ENCODE measurements at regions not wholly inside any gene's neighbourhood (a gene's known extent, or its start where the extent isn't known, plus 50 kb on each side); places are given as distances from the start of the nearest gene placed in this dataset.
"Not testable (repeated sequence)": the region's sequence is repeated elsewhere in the genome, so short reads cannot be mapped to it uniquely, and the experiment has no call there.

DNA sequence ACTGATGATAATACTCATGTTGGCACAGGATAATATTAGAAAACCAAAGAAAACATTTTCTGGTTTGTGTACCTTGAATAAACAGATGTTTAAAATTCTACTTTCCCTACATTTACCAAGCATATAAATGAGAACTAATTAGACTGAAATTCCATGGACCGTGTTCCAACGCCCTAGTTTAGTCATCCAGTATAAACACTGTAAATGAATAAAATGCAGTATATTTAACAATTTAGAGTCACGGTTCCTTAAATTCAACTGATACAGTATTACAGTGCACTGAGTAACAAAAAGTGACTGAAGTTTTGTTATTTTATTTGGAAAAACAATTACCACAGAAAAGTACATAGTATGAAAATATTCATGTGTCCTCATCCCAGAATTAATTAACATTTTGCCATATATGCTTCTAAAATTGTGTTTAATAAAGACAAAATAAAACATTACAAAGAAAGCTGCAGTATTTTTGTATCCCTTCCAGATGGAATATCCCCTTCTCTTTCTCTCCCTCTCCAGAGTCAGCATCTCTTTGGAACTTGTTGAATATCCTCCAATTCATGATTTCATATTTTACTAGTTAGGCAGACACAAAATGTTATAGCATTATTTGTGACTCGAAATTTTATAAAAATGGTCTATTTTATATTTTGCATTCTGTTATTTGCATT lies 112.5 kb downstream of the HMHB1 start:
- Histone ChIP-seq H3K4me1 (no peaks in the 10 kb centered on the region), H3K36me3 (no peaks in the 10 kb centered on the region), H3K27me3 (replicated peaks in 1 of 7) (no peaks in the 10 kb centered on the region), H3K9me3 (no peaks in the 10 kb centered on the region), H3K27ac (no peak overlapping the region), H3K4me3 (no peak overlapping the region)
- DNase-seq, result no peak
- WGBS, 5 donors, result 86 to 93% (median 89%) methylated on average over 4 of the region's 4 CpGs
- TF ChIP-seq, protein P1, sequence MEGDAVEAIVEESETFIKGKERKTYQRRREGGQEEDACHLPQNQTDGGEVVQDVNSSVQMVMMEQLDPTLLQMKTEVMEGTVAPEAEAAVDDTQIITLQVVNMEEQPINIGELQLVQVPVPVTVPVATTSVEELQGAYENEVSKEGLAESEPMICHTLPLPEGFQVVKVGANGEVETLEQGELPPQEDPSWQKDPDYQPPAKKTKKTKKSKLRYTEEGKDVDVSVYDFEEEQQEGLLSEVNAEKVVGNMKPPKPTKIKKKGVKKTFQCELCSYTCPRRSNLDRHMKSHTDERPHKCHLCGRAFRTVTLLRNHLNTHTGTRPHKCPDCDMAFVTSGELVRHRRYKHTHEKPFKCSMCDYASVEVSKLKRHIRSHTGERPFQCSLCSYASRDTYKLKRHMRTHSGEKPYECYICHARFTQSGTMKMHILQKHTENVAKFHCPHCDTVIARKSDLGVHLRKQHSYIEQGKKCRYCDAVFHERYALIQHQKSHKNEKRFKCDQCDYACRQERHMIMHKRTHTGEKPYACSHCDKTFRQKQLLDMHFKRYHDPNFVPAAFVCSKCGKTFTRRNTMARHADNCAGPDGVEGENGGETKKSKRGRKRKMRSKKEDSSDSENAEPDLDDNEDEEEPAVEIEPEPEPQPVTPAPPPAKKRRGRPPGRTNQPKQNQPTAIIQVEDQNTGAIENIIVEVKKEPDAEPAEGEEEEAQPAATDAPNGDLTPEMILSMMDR (IDR thresholded peaks at IDR 0.05 in 8 of 11, conservative IDR thresholded peaks at IDR 0.05 in 3 of 11), result no peak
- TF ChIP-seq POLR2AphosphoS5 (IDR thresholded peaks at IDR 0.05), result no peak
- no peak for TF ChIP-seq POLR2A (IDR thresholded peaks at IDR 0.05)
- intact Hi-C loops (cut with DNase I; ENCODE audit: low total_unique reads), result no loop called here

DNA sequence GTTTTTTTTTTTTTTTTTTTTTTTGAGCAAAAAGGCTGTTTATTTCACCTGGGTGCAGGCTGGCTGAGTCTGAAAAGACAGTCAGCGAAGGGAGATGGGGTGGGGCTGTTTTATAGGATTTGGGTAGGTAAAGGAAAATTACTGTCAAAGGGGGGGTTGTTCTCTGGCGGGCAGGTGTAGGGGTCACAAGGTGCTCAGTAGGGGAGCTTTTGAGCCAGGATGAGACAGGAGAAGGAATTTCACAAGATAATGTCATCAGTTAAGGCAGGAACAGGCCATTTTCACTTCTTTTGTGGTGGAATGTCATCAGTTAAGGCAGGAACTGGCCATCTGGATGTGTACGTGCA lies 113.0 kb downstream of the HMHB1 start:
- H3K36me3 ChIP-seq; H3K4me1 ChIP-seq; H3K4me3 ChIP-seq; H3K27me3 ChIP-seq (replicated peaks in 1 of 7); H3K27ac ChIP-seq; intact Hi-C loops (cut with DNase I; ENCODE audit: low total_unique reads); DNase-seq; H3K9me3 ChIP-seq: not testable (repeated sequence)
- 88 to 92% (median 90%) methylated on average over 2 to 3 of the region's 3 CpGs for WGBS, 5 donors

DNA sequence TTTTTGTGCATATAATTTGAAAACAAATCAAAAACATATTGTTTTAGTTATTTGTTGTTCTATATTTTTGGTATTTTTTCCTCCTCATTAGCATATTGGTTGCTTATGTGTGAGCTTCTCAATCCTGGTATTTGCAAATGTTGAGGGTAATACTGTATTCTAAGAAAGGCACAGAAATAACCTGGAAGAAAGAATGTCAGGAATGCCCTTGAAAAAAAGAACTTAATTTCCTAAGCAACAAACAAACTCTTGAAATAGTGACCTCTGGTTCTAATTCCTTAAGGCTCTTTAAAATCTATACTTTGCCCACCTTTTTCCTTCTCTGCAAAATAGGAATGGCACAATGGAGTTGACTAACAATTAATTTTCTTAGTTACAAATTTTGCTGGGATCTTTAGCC lies 117.5 kb downstream of the HMHB1 start:
- DNase-seq, result no peak

DNA sequence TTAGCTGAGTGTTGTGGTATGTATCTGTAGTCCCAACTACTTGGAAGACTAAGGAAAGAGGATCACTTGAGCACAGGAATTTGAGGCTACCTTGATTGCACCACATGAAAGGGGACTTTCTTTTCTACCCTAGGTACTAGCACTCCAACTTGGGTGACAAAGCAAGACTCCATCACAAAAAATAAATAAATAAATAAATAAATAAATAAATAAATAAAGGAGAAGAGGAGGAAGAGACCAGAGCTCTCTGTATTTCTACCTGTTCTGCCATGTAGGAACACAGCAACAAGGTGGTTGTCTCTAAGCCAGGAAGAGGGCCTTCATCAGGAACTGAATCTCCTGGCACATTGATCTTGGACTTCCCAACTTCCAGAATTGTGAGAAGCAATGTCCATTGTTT lies 118.6 kb downstream of the HMHB1 start:
- Histone ChIP-seq H3K27ac (no peak overlapping the region), H3K4me1 (no peaks in the 10 kb centered on the region), H3K9me3 (peaks cover 0 to 24% (median 19%) of the 10 kb centered on the region in 8 donors), H3K4me3 (no peak overlapping the region), H3K27me3 (replicated peaks in 1 of 7) (no peaks in the 10 kb centered on the region), H3K36me3 (no peaks in the 10 kb centered on the region)
- intact Hi-C loops (cut with DNase I; ENCODE audit: low total_unique reads), result no loop called here
- no peak for DNase-seq
- no peak for TF ChIP-seq POLR2A (IDR thresholded peaks at IDR 0.05)
- TF ChIP-seq, protein P1 (IDR thresholded peaks at IDR 0.05 in 8 of 11, conservative IDR thresholded peaks at IDR 0.05 in 3 of 11), result no peak
- TF ChIP-seq POLR2AphosphoS5 (IDR thresholded peaks at IDR 0.05), result no peak

More for the DNA sequence above, 117.5 kb downstream of the HMHB1 start:
- H3K36me3 ChIP-seq, result no peaks in the 10 kb centered on the region
- H3K27ac ChIP-seq, result no peak overlapping the region
- no peaks in the 10 kb centered on the region for H3K4me1 ChIP-seq
- intact Hi-C loops (cut with DNase I; ENCODE audit: low total_unique reads), result no loop called here
- H3K27me3 ChIP-seq (replicated peaks in 1 of 7), result no peaks in the 10 kb centered on the region
- TF ChIP-seq POLR2AphosphoS5 (IDR thresholded peaks at IDR 0.05), result no peak
- TF ChIP-seq POLR2A (IDR thresholded peaks at IDR 0.05), result no peak
- TF ChIP-seq, protein P1 (IDR thresholded peaks at IDR 0.05 in 8 of 11, conservative IDR thresholded peaks at IDR 0.05 in 3 of 11), result no peak
- H3K4me3 ChIP-seq, result no peak overlapping the region
- H3K9me3 ChIP-seq, result peaks cover 0 to 14% (median 8%) of the 10 kb centered on the region in 8 donors

DNA sequence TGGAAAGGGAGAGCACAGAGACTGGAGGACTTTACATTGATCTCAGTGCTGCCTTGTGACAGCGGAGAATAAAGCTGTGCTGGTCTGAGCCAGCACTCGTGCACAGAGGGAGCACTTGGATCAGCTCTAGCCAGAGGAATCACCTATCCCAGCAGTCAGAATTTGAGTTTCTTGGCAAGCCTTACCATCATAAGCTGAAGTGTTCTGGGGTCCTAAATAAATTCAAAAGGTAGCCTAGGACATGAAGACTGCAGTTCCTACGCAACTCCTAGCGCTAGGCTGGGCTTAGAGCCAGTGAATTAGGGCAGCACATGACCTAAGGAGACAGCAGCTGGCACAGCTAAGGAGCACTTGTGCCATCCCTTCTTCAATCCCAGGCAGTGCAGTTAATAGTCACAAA lies 119.5 kb downstream of the HMHB1 start:
- Histone ChIP-seq H3K4me1 (no peaks in the 10 kb centered on the region), H3K9me3 (peaks cover 0 to 29% (median 23%) of the 10 kb centered on the region in 8 donors), H3K27ac (no peak overlapping the region), H3K27me3 (replicated peaks in 1 of 7) (no peaks in the 10 kb centered on the region), H3K4me3 (no peak overlapping the region), H3K36me3 (no peaks in the 10 kb centered on the region)
- intact Hi-C loops (cut with DNase I; ENCODE audit: low total_unique reads), result no loop called here
- DNase-seq, result no peak
- no peak for TF ChIP-seq POLR2A (IDR thresholded peaks at IDR 0.05)
- TF ChIP-seq, protein P1 (IDR thresholded peaks at IDR 0.05 in 8 of 11, conservative IDR thresholded peaks at IDR 0.05 in 3 of 11), result no peak
- TF ChIP-seq POLR2AphosphoS5 (IDR thresholded peaks at IDR 0.05), result no peak
- 84 to 100% (median 89%) methylated on average over 4 of the region's 4 CpGs for WGBS, 5 donors
